ENCODE measurements at regions not wholly inside any gene's neighbourhood (a gene's known extent, or its start where the extent isn't known, plus 50 kb on each side); places are given as distances from the start of the nearest gene placed in this dataset.
"Not testable (repeated sequence)": the region's sequence is repeated elsewhere in the genome, so short reads cannot be mapped to it uniquely, and the experiment has no call there.

GRCh38 chr7:142638581-142638980 is 110.7 kb upstream of the PRSS1 start:
- TF ChIP-seq EZH2phosphoT487 (IDR thresholded peaks at IDR 0.05; ENCODE audit: borderline replicate concordance) (no peak), CTCF (conservative IDR thresholded peaks at IDR 0.05; ENCODE audit: low read length) (no peak)
- Histone ChIP-seq H3K9ac (ENCODE audit: low read depth, low read length, poor library complexity, severe bottlenecking) (no peak overlapping the region), H3K4me3 (ENCODE audit: low read length, poor library complexity, severe bottlenecking) (no peak overlapping the region), H3K4me1 (ENCODE audit: insufficient read depth, low read length, poor library complexity, severe bottlenecking) (no peaks in the 10 kb centered on the region), H3K79me2 (ENCODE audit: insufficient read depth, low read length) (no peaks in the 10 kb centered on the region), H3K9me2 (replicated peaks; ENCODE audit: low read depth, low read length) (no peaks in the 10 kb centered on the region), H2AFZ (ENCODE audit: low read length) (no peak overlapping the region), H3K4me2 (ENCODE audit: low read depth, low read length, poor library complexity, severe bottlenecking) (no peak overlapping the region), H3K27me3 (ENCODE audit: insufficient read depth, low read length, poor library complexity, severe bottlenecking) (no peaks in the 10 kb centered on the region), H3K36me3 (ENCODE audit: insufficient read depth, low read length) (no peaks in the 10 kb centered on the region), H3F3A (ENCODE audit: low read depth) (no peaks in the 10 kb centered on the region), H4K20me1 (ENCODE audit: insufficient read depth, low read length, poor library complexity, severe bottlenecking) (no peaks in the 10 kb centered on the region), H3K9me3 (ENCODE audit: insufficient read depth, low read depth, low read length) (no peaks in the 10 kb centered on the region)

- H2AFZ ChIP-seq (ENCODE audit: low read length): no peak overlapping the region
- H4K20me1 ChIP-seq (ENCODE audit: insufficient read depth, low read length, poor library complexity, severe bottlenecking): no peaks in the 10 kb centered on the region
- H3K4me2 ChIP-seq (ENCODE audit: low read depth, low read length, poor library complexity, severe bottlenecking): no peak overlapping the region
- H3K4me1 ChIP-seq (ENCODE audit: insufficient read depth, low read length, poor library complexity, severe bottlenecking): no peaks in the 10 kb centered on the region
- no peaks in the 10 kb centered on the region for H3K27me3 ChIP-seq (ENCODE audit: insufficient read depth, low read length, poor library complexity, severe bottlenecking)
- no peak overlapping the region for H3K4me3 ChIP-seq (ENCODE audit: low read length, poor library complexity, severe bottlenecking)
- no peaks in the 10 kb centered on the region for H3F3A ChIP-seq (ENCODE audit: low read depth)
- no peaks in the 10 kb centered on the region for H3K79me2 ChIP-seq (ENCODE audit: insufficient read depth, low read length)
- H3K9me2 ChIP-seq (replicated peaks; ENCODE audit: low read depth, low read length): no peaks in the 10 kb centered on the region
- no peaks in the 10 kb centered on the region for H3K9me3 ChIP-seq (ENCODE audit: insufficient read depth, low read depth, low read length)
- TF ChIP-seq CTCF (conservative IDR thresholded peaks at IDR 0.05; ENCODE audit: low read length): no peak
- no peak for TF ChIP-seq EZH2phosphoT487 (IDR thresholded peaks at IDR 0.05; ENCODE audit: borderline replicate concordance)
- H3K9ac ChIP-seq (ENCODE audit: low read depth, low read length, poor library complexity, severe bottlenecking): no peak overlapping the region
- no peaks in the 10 kb centered on the region for H3K36me3 ChIP-seq (ENCODE audit: insufficient read depth, low read length)
Observed at GRCh38 chr7:142637240-142637639, 112.0 kb upstream of the PRSS1 start.

- no peak overlapping the region for H3K9ac ChIP-seq (ENCODE audit: low read depth, low read length, poor library complexity, severe bottlenecking)
- no peaks in the 10 kb centered on the region for H3F3A ChIP-seq (ENCODE audit: low read depth)
- H3K79me2 ChIP-seq (ENCODE audit: insufficient read depth, low read length): no peaks in the 10 kb centered on the region
- H3K27me3 ChIP-seq (ENCODE audit: insufficient read depth, low read length, poor library complexity, severe bottlenecking): no peaks in the 10 kb centered on the region
- H3K9me2 ChIP-seq (replicated peaks; ENCODE audit: low read depth, low read length): no peaks in the 10 kb centered on the region
- no peak overlapping the region for H3K4me3 ChIP-seq (ENCODE audit: low read length, poor library complexity, severe bottlenecking)
- no peaks in the 10 kb centered on the region for H3K4me1 ChIP-seq (ENCODE audit: insufficient read depth, low read length, poor library complexity, severe bottlenecking)
- no peak for TF ChIP-seq EZH2phosphoT487 (IDR thresholded peaks at IDR 0.05; ENCODE audit: borderline replicate concordance)
- TF ChIP-seq CTCF (conservative IDR thresholded peaks at IDR 0.05; ENCODE audit: low read length): no peak
- H3K9me3 ChIP-seq (ENCODE audit: insufficient read depth, low read depth, low read length): no peaks in the 10 kb centered on the region
- H2AFZ ChIP-seq (ENCODE audit: low read length): no peak overlapping the region
- no peaks in the 10 kb centered on the region for H4K20me1 ChIP-seq (ENCODE audit: insufficient read depth, low read length, poor library complexity, severe bottlenecking)
- no peak overlapping the region for H3K4me2 ChIP-seq (ENCODE audit: low read depth, low read length, poor library complexity, severe bottlenecking)
- H3K36me3 ChIP-seq (ENCODE audit: insufficient read depth, low read length): no peaks in the 10 kb centered on the region
Observed at GRCh38 chr7:142636751-142637150, 112.5 kb upstream of the PRSS1 start.

- H3K9me3 ChIP-seq (ENCODE audit: insufficient read depth, low read depth, low read length); H3K9ac ChIP-seq (ENCODE audit: low read depth, low read length, poor library complexity, severe bottlenecking); H3F3A ChIP-seq (ENCODE audit: low read depth); H3K4me3 ChIP-seq (ENCODE audit: low read length, poor library complexity, severe bottlenecking); H3K9me2 ChIP-seq (replicated peaks; ENCODE audit: low read depth, low read length); H3K4me2 ChIP-seq (ENCODE audit: low read depth, low read length, poor library complexity, severe bottlenecking); H3K36me3 ChIP-seq (ENCODE audit: insufficient read depth, low read length); H3K27me3 ChIP-seq (ENCODE audit: insufficient read depth, low read length, poor library complexity, severe bottlenecking); H3K79me2 ChIP-seq (ENCODE audit: insufficient read depth, low read length); H3K4me1 ChIP-seq (ENCODE audit: insufficient read depth, low read length, poor library complexity, severe bottlenecking); H2AFZ ChIP-seq (ENCODE audit: low read length); H4K20me1 ChIP-seq (ENCODE audit: insufficient read depth, low read length, poor library complexity, severe bottlenecking): not testable (repeated sequence)
Observed at GRCh38 chr7:142636107-142636506, 113.2 kb upstream of the PRSS1 start.

Data from Loucy (cell line).